K562 (cell line): ENCODE measurements at regions not wholly inside any gene's neighbourhood (a gene's known extent, or its start where the extent isn't known, plus 50 kb on each side); places are given as distances from the start of the nearest gene placed in this dataset.

Experiments
- ATAC-seq: fragments of 200-7000 bp; cut with Tn5 transposase; 3 replicates; pipeline ENCODE4 v1.9.1; 2020; ENCODE audit warnings: moderate library complexity
- BruUV-seq: library from RNA; stranded (reverse); fragments of 400-500 nt; replicated peaks from 2 replicates; lab custom pipeline; 2021; lab: Mats Ljungman, UMichigan
- CTCF ChIA-PET: fragments of 300-600 bp; formaldehyde crosslinking; extraction: SDS; loops from one replicate; lab custom pipeline; 2021; ENCODE audit warnings: low intra/inter-chr PET ratio; lab: Yijun Ruan, JAX
- POLR2A ChIA-PET: fragments of 300-600, 350-650 bp; sonication (Branson Sonifier 250); formaldehyde crosslinking; extraction: SDS; loops from one replicate; lab custom pipeline; 2021; ENCODE audit warnings: antibody characterized with exemption, inconsistent platforms; lab: Yijun Ruan, JAX
- DNase-seq, 4 experiments: peaks; one replicate each; pipeline versions ENCODE4 v3.0.0 to v3.0.0-alpha.2; 2011 to 2018; ENCODE audit warnings: low spot score in 3 of 4, mixed read lengths in 3 of 4; ENCODE audit errors: extremely low read depth in 1 of 4
- FAIRE-seq: peaks from 2 replicates; lab custom pipeline; 2011; peaks lifted over from hg19 to GRCh38; lab: Jason Lieb, UNC
- H2AFZ ChIP-seq: 2 replicates; pipeline ENCODE4 v1.6.0; 2011; ENCODE audit warnings: low read depth, low read length, control low read depth, inconsistent platforms
- H3K27ac ChIP-seq: fragments of 200-600 bp; 3 replicates; pipeline ENCODE4 v1.8.0; 2011; ENCODE audit warnings: low read depth, mild to moderate bottlenecking, control low read depth, inconsistent platforms, low read length, moderate library complexity, mixed read lengths; ENCODE audit errors: extremely low read depth
- H3K27me3 ChIP-seq, 2 experiments: fragments of 300-600 bp in 1 of 2; 2 replicates in 1 of 2; 3 replicates in 1 of 2; pipeline versions ENCODE4 v1.6.0 to v1.8.0; 2011; ENCODE audit warnings: inconsistent platforms in 2 of 2, low read length in 2 of 2, mild to moderate bottlenecking in 1 of 2, mixed read lengths in 1 of 2, moderate library complexity in 1 of 2; ENCODE audit not compliant: control insufficient read depth in 2 of 2, insufficient read depth in 2 of 2
- H3K36me3 ChIP-seq: fragments of 300-600 bp; 3 replicates; pipeline ENCODE4 v1.8.0; 2011; ENCODE audit warnings: mild to moderate bottlenecking, low read length, inconsistent platforms; ENCODE audit not compliant: control insufficient read depth, insufficient read depth
- H3K4me1 ChIP-seq, 2 experiments: fragments of 200-600 bp in 1 of 2; replicated peaks in 1 of 2; 2 replicates in 1 of 2; 3 replicates in 1 of 2; pipeline versions ENCODE4 v1.5.1 to v1.8.0; 2011; ENCODE audit warnings: inconsistent platforms in 2 of 2, low read length in 2 of 2, mild to moderate bottlenecking in 1 of 2, mixed read lengths in 1 of 2, moderate library complexity in 1 of 2; ENCODE audit not compliant: control insufficient read depth in 2 of 2, insufficient read depth in 2 of 2
- H3K4me2 ChIP-seq: 2 replicates; pipeline ENCODE4 v1.6.1; 2011; ENCODE audit warnings: low read length, control low read depth, inconsistent platforms, mixed read lengths; ENCODE audit not compliant: insufficient read depth
- H3K4me3 ChIP-seq: fragments of 200-600 bp; sonication (generic), shearing (Covaris generic); 2 replicates; pipeline ENCODE4 v1.5.1; 2016; ENCODE audit warnings: control low read depth, inconsistent platforms
- H3K79me2 ChIP-seq: fragments of 200-600 bp; 3 replicates; pipeline ENCODE4 v1.8.0; 2011; ENCODE audit warnings: low read length, inconsistent platforms; ENCODE audit not compliant: control insufficient read depth, insufficient read depth
- H3K9ac ChIP-seq, 2 experiments: 2 replicates each; pipeline versions ENCODE4 v1.6.0 to v1.6.1; 2011; ENCODE audit warnings: low read depth in 2 of 2, low read length in 2 of 2, control low read depth in 1 of 2, inconsistent platforms in 1 of 2, mild to moderate bottlenecking in 1 of 2, mixed read lengths in 1 of 2; ENCODE audit not compliant: insufficient read depth in 1 of 2
- H3K9me1 ChIP-seq: one replicate; pipeline ENCODE4 v1.6.0; 2011; ENCODE audit warnings: inconsistent platforms, mild to moderate bottlenecking, low read length, moderate library complexity; ENCODE audit not compliant: control insufficient read depth, insufficient read depth
- H3K9me3 ChIP-seq: replicated peaks from 2 replicates; pipeline ENCODE4 v1.5.1; 2011; ENCODE audit warnings: low read depth, low read length, inconsistent platforms; ENCODE audit not compliant: control insufficient read depth, insufficient read depth
- H4K20me1 ChIP-seq: replicated peaks from 2 replicates; pipeline ENCODE4 v1.6.1; 2011; ENCODE audit warnings: low read length, inconsistent platforms, mixed read lengths; ENCODE audit not compliant: control insufficient read depth, insufficient read depth
- CBX5 ChIP-seq: IDR thresholded peaks from 2 replicates; pipeline ENCODE4 v1.6.1; 2014; ENCODE audit warnings: low read depth, borderline replicate concordance
- CREB1 ChIP-seq, 2 experiments: sonication (generic) in 1 of 2; formaldehyde crosslinking in 1 of 2; IDR thresholded peaks; 2 replicates each; pipeline versions ENCODE4 v1.6.1 to v1.8.0; 2012 to 2022; ENCODE audit warnings: inconsistent platforms in 1 of 2, mild to moderate bottlenecking in 1 of 2, missing genetic modification reagents in 1 of 2, moderate library complexity in 1 of 2
- CTBP1 ChIP-seq: fragments of 450-650 bp; IDR thresholded peaks from 2 replicates; pipeline ENCODE4 v1.6.1; 2016; ENCODE audit warnings: borderline replicate concordance
- FOXA1 ChIP-seq: fragments of 450-650 bp; IDR thresholded peaks from 2 replicates; pipeline ENCODE4 v1.6.1; 2016; ENCODE audit warnings: mild to moderate bottlenecking, borderline replicate concordance
- NFATC3 ChIP-seq: fragments of 450-650 bp; IDR thresholded peaks from 2 replicates; pipeline ENCODE4 v1.6.1; 2017; ENCODE audit warnings: mild to moderate bottlenecking
- SREBF2 ChIP-seq: sonication (generic); formaldehyde crosslinking; IDR thresholded peaks from 2 replicates; pipeline ENCODE4 v1.4.0; 2020; ENCODE audit warnings: mild to moderate bottlenecking, missing genetic modification reagents
- SRF ChIP-seq, 2 experiments: fragments of 250-450, 450-650 bp in 1 of 2; sonication (Bioruptor Pico) in 1 of 2; sonication (generic) in 1 of 2; formaldehyde crosslinking; IDR thresholded peaks; 2 replicates each; pipeline versions ENCODE4 v1.5.0 to v1.5.1; 2020 to 2022; ENCODE audit warnings: mild to moderate bottlenecking in 1 of 2, missing genetic modification reagents in 1 of 2
- THRAP3 ChIP-seq: fragments of 450-650 bp; IDR thresholded peaks from 2 replicates; pipeline ENCODE4 v1.6.1; 2016; ENCODE audit warnings: mild to moderate bottlenecking, inconsistent platforms, borderline replicate concordance
- WGBS: fragments of 100-300 bp; shearing (Covaris generic); methylation state at CpG from one replicate; pipeline ENCODE4 v1.1.6; 2016; ENCODE audit warnings: low coverage, mixed read lengths; ENCODE audit not compliant: insufficient coverage; ENCODE audit errors: missing lambda C conversion rate; 5-methylcytosine and 5-hydroxymethylcytosine counted together
- in situ Hi-C: fragments of 300-500 bp; cut with MboI; formaldehyde crosslinking; loops from 4 replicates; pipeline ENCODE4 v1.15.0; 2018; ENCODE audit warnings: inconsistent platforms, mixed read lengths
- intact Hi-C: fragments of 100-400 bp; cut with micrococcal nuclease; formaldehyde crosslinking; loops from 2 replicates; pipeline ENCODE4 v1.14.2; 2022
- TF ChIP-seq, protein P1 (sequence below), 2 experiments: fragments of 450-650 bp; IDR thresholded peaks; 2 replicates each; pipeline ENCODE4 v1.6.1; 2018; ENCODE audit warnings: mild to moderate bottlenecking in 2 of 2, low read depth in 1 of 2; ENCODE audit not compliant: partially characterized antibody in 2 of 2

DNA sequence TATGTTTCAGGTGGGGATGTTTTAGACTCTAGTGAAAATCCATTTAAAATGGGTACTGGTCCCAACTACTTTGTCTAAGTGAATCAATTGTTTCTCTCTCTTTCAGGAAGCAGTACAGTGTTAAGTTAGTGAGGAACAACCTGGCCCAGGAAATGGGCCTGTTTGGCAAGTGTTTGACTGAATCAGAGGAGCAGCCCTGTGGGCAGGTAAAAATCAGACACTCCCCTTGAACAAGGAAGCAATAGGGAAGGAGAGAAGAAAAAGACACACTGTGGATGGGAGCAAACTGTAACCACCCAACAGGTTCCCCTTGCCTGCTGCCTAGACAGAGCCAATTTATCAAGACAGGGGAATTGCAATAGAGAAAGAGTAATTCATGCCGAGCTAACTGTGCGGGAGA is 245.7 kb downstream of the C11orf87 start:
- no peak for FAIRE-seq
- Histone ChIP-seq H3K9me1 (no peaks in the 10 kb centered on the region), H3K4me2 (no peak overlapping the region), H3K9me3 (no peaks in the 10 kb centered on the region), H4K20me1 (no peaks in the 10 kb centered on the region), H3K27me3 (no peaks in the 10 kb centered on the region), H3K36me3 (no peaks in the 10 kb centered on the region), H3K79me2 (no peaks in the 10 kb centered on the region), H3K4me3 (no peak overlapping the region), H3K4me1 (no peaks in the 10 kb centered on the region), H2AFZ (no peak overlapping the region), H3K9ac (no peak overlapping the region), H3K27ac (no peak overlapping the region)
- 0% methylated on average over 2 of the region's 2 CpGs for WGBS
- no peak for ATAC-seq
- BruUV-seq: no TSS peak
- TF ChIP-seq NFATC3 (no peak), FOXA1 (no peak)
- POLR2A ChIA-PET: no interaction called here
- intact Hi-C loops (no loop called here), in situ Hi-C loops (no loop called here)
- CTCF ChIA-PET: no interaction called here
- DNase-seq: no peak

DNA sequence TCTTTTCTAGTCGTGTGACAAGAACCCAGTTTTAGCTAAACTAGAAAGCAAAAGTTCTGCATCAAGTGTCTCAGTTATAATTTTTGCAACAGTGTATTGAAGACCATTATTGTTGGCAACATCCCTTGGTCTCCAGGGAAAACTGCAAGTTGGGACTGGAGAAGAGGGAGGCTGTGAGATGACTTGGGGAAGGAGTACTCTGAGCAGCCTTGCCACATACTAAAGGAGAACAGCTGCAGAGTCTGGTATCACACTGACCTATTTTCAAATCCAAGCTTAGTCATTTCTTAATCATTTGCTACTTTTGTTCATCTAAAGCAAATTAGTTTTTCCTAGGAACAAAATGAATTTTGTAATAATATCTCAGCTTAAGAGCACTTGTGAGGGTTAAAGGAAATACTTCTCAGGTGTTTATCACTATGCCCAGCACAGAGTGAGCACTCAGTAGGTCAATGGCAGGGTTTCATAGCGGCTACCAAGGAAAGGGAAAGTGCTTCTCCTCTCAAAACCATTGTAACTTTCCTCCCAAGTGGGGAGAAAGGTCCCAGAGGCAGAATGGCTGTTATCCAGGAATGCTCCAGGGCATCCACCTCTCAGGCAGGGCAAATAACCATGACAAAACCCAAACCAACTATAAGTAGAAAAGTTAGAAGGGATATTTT is 247.1 kb downstream of the C11orf87 start:
- in situ Hi-C loops: no loop called here
- Histone ChIP-seq H3K4me1 (no peaks in the 10 kb centered on the region), H4K20me1 (no peaks in the 10 kb centered on the region), H3K79me2 (no peaks in the 10 kb centered on the region), H3K4me3 (no peak overlapping the region), H3K36me3 (no peaks in the 10 kb centered on the region), H3K9ac (no peak overlapping the region), H3K27ac (no peak overlapping the region), H3K27me3 (no peaks in the 10 kb centered on the region), H3K9me3 (no peaks in the 10 kb centered on the region), H2AFZ (no peak overlapping the region), H3K9me1 (no peaks in the 10 kb centered on the region), H3K4me2 (no peak overlapping the region)
- ATAC-seq (no peak), FAIRE-seq (no peak), DNase-seq (no peak)
- WGBS: 0% methylated on average over 2 of the region's 2 CpGs
- CTCF ChIA-PET: no interaction called here
- BruUV-seq: no TSS peak
- intact Hi-C loops: no loop called here
- POLR2A ChIA-PET: no interaction called here
- TF ChIP-seq THRAP3 (no peak), SRF (CRISPR knock-in tag; IDR thresholded peaks at IDR 0.05) (no peak), CBX5 (no peak), CTBP1 (no peak), SREBF2 (no peak), CREB1 (IDR thresholded peaks at IDR 0.05) (no peak), CREB1 (CRISPR knock-in tag; IDR thresholded peaks at IDR 0.05) (no peak)
- TF ChIP-seq, protein P1, sequence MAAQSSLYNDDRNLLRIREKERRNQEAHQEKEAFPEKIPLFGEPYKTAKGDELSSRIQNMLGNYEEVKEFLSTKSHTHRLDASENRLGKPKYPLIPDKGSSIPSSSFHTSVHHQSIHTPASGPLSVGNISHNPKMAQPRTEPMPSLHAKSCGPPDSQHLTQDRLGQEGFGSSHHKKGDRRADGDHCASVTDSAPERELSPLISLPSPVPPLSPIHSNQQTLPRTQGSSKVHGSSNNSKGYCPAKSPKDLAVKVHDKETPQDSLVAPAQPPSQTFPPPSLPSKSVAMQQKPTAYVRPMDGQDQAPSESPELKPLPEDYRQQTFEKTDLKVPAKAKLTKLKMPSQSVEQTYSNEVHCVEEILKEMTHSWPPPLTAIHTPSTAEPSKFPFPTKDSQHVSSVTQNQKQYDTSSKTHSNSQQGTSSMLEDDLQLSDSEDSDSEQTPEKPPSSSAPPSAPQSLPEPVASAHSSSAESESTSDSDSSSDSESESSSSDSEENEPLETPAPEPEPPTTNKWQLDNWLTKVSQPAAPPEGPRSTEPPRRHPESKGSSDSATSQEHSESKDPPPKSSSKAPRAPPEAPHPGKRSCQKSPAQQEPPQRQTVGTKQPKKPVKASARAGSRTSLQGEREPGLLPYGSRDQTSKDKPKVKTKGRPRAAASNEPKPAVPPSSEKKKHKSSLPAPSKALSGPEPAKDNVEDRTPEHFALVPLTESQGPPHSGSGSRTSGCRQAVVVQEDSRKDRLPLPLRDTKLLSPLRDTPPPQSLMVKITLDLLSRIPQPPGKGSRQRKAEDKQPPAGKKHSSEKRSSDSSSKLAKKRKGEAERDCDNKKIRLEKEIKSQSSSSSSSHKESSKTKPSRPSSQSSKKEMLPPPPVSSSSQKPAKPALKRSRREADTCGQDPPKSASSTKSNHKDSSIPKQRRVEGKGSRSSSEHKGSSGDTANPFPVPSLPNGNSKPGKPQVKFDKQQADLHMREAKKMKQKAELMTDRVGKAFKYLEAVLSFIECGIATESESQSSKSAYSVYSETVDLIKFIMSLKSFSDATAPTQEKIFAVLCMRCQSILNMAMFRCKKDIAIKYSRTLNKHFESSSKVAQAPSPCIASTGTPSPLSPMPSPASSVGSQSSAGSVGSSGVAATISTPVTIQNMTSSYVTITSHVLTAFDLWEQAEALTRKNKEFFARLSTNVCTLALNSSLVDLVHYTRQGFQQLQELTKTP (IDR thresholded peaks at IDR 0.05; ENCODE audit: low read depth in 1 of 2, partially characterized antibody in 2 of 2): no peak
